GM21367 (cell line): ENCODE measurements at regions not wholly inside any gene's neighbourhood (a gene's known extent, or its start where the extent isn't known, plus 50 kb on each side); places are given as distances from the start of the nearest gene placed in this dataset.
"Not testable (repeated sequence)": the region's sequence is repeated elsewhere in the genome, so short reads cannot be mapped to it uniquely, and the experiment has no call there.

Experiments used
- ATAC-seq: cut with Tn5 transposase; IDR thresholded peaks from one replicate; pipeline ENCODE4 v1.9.1; 2021; ENCODE audit not compliant: unreplicated experiment

GRCh38 chr15:94834494-94834893 lies 603.1 kb downstream of the MCTP2 start:
- ATAC-seq, result no peak

GRCh38 chr15:94838281-94838680 lies 606.9 kb downstream of the MCTP2 start:
- ATAC-seq, result no peak

GRCh38 chr15:94840794-94841783 lies 609.7 kb downstream of the MCTP2 start:
- ATAC-seq, result no peak

- no peak for ATAC-seq
These were observed 611.7 kb downstream of the MCTP2 start for GRCh38 chr15:94843060-94843459.

- ATAC-seq, result no peak
These were observed 612.8 kb downstream of the MCTP2 start for GRCh38 chr15:94844198-94844537.

- no peak for ATAC-seq
These were observed 613.4 kb downstream of the MCTP2 start for GRCh38 chr15:94844538-94845389.

- no peak for ATAC-seq
These were observed 614.0 kb downstream of the MCTP2 start for GRCh38 chr15:94845390-94845716.

GRCh38 chr15:94847325-94847724 lies 616.0 kb downstream of the MCTP2 start:
- ATAC-seq, result no peak

GRCh38 chr15:94848054-94848453 lies 616.7 kb downstream of the MCTP2 start:
- ATAC-seq, result no peak

GRCh38 chr15:94855018-94855408 lies 623.7 kb downstream of the MCTP2 start:
- no peak for ATAC-seq

- ATAC-seq, result no peak
These were observed 624.3 kb downstream of the MCTP2 start for GRCh38 chr15:94855409-94856266.

- ATAC-seq, result no peak
These were observed 625.0 kb downstream of the MCTP2 start for GRCh38 chr15:94856267-94856854.

- no peak for ATAC-seq
These were observed 626.1 kb downstream of the MCTP2 start for GRCh38 chr15:94857466-94857865.

- ATAC-seq, result no peak
These were observed 626.6 kb downstream of the MCTP2 start for GRCh38 chr15:94858011-94858410.

GRCh38 chr15:94858449-94858848 lies 627.1 kb downstream of the MCTP2 start:
- ATAC-seq, result no peak

- no peak for ATAC-seq
These were observed 627.6 kb downstream of the MCTP2 start for GRCh38 chr15:94858920-94859319.

GRCh38 chr15:94864600-94864999 lies 633.2 kb downstream of the MCTP2 start:
- ATAC-seq, result no peak

GRCh38 chr15:94868265-94868664 lies 636.9 kb downstream of the MCTP2 start:
- ATAC-seq, result not testable (repeated sequence)

GRCh38 chr15:94875550-94875949 lies 644.2 kb downstream of the MCTP2 start:
- no peak for ATAC-seq

GRCh38 chr15:94877833-94878232 lies 646.5 kb downstream of the MCTP2 start:
- no peak for ATAC-seq
